Liver (tissue), 8 donors: ENCODE measurements at regions not wholly inside any gene's neighbourhood (a gene's known extent, or its start where the extent isn't known, plus 50 kb on each side); places are given as distances from the start of the nearest gene placed in this dataset.

Source experiments
- DNase-seq: peaks from one replicate; pipeline ENCODE4 v3.0.0-alpha.2; 2017; ENCODE audit warnings: low spot score
- H3K27ac ChIP-seq, 2 donors: one replicate each; pipeline ENCODE4 v1.7.0; 2013; ENCODE audit warnings: inconsistent platforms in 2 of 2, low read length in 2 of 2, control low read depth in 1 of 2, low read depth in 1 of 2, mild to moderate bottlenecking in 1 of 2
- H3K27me3 ChIP-seq, 4 donors: one replicate each; pipeline versions ENCODE4 v1.6.1 to v1.7.0; 2013; ENCODE audit warnings: low read length in 3 of 4, inconsistent platforms in 1 of 4, mild to moderate bottlenecking in 1 of 4, moderate library complexity in 1 of 4; ENCODE audit not compliant: control insufficient read depth in 4 of 4, insufficient read depth in 4 of 4
- H3K36me3 ChIP-seq, 4 donors: one replicate each; pipeline versions ENCODE4 v1.6.1 to v1.7.0; 2013; ENCODE audit warnings: low read length in 3 of 4, mild to moderate bottlenecking in 3 of 4, low read depth in 1 of 4, moderate library complexity in 1 of 4; ENCODE audit not compliant: control insufficient read depth in 4 of 4, insufficient read depth in 3 of 4
- H3K4me1 ChIP-seq, 4 donors: one replicate each; pipeline versions ENCODE4 v1.6.1 to v1.7.0; 2013; ENCODE audit warnings: low read length in 3 of 4, mild to moderate bottlenecking in 3 of 4, moderate library complexity in 1 of 4; ENCODE audit not compliant: control insufficient read depth in 4 of 4, insufficient read depth in 4 of 4
- H3K4me3 ChIP-seq, 3 donors: one replicate each; pipeline versions ENCODE4 v1.6.1 to v1.7.0; 2013; ENCODE audit warnings: low read length in 3 of 3, control low read depth in 1 of 3, low read depth in 1 of 3, mild to moderate bottlenecking in 1 of 3
- H3K9ac ChIP-seq, 2 donors: one replicate each; pipeline ENCODE4 v1.7.0; 2013; ENCODE audit warnings: low read length in 2 of 2, mild to moderate bottlenecking in 2 of 2, moderate library complexity in 2 of 2, control low read depth in 1 of 2, low read depth in 1 of 2
- H3K9me3 ChIP-seq, 4 donors: one replicate each; pipeline versions ENCODE4 v1.6.1 to v1.7.0; 2013; ENCODE audit warnings: low read length in 3 of 4; ENCODE audit not compliant: control insufficient read depth in 4 of 4
- ATF3 ChIP-seq: IDR thresholded peaks from 2 replicates; pipeline ENCODE4 v1.6.1; 2016; ENCODE audit warnings: antibody characterized with exemption
- CTCF ChIP-seq: fragments of 150-350 bp; IDR thresholded peaks from 2 replicates; pipeline ENCODE4 v1.5.1; 2017; ENCODE audit warnings: improper control_type of control experiment, low read depth, low read length; ENCODE audit not compliant: missing input control
- EGR1 ChIP-seq, 2 donors: IDR thresholded peaks; 2 replicates each; pipeline ENCODE4 v1.6.1; 2016 to 2018; ENCODE audit warnings: antibody characterized with exemption in 2 of 2, low read depth in 2 of 2
- FOXA1 ChIP-seq: IDR thresholded peaks from 2 replicates; pipeline ENCODE4 v1.6.1; 2016; ENCODE audit warnings: antibody characterized with exemption
- FOXA2 ChIP-seq: IDR thresholded peaks from 2 replicates; pipeline ENCODE4 v1.6.1; 2016; ENCODE audit warnings: antibody characterized with exemption
- GABPA ChIP-seq, 2 donors: IDR thresholded peaks in 1 of 2; conservative IDR thresholded peaks in 1 of 2; 2 replicates each; pipeline ENCODE4 v1.6.1; 2016; ENCODE audit warnings: antibody characterized with exemption in 2 of 2, mild to moderate bottlenecking in 1 of 2, moderate library complexity in 1 of 2
- HNF4A ChIP-seq, 2 donors: conservative IDR thresholded peaks; 2 replicates each; pipeline ENCODE4 v1.6.1; 2016; ENCODE audit warnings: antibody characterized with exemption in 2 of 2, mild to moderate bottlenecking in 2 of 2
- HNF4G ChIP-seq: IDR thresholded peaks from 2 replicates; pipeline ENCODE4 v1.6.1; 2016; ENCODE audit warnings: antibody characterized with exemption
- JUND ChIP-seq, 2 donors: IDR thresholded peaks; 2 replicates each; pipeline ENCODE4 v1.6.1; 2016; ENCODE audit warnings: antibody characterized with exemption in 2 of 2
- MAX ChIP-seq: IDR thresholded peaks from 2 replicates; pipeline ENCODE4 v1.6.1; 2016; ENCODE audit warnings: antibody characterized with exemption
- NR2F2 ChIP-seq: IDR thresholded peaks from 2 replicates; pipeline ENCODE4 v1.6.1; 2016; ENCODE audit warnings: antibody characterized with exemption
- RAD21 ChIP-seq, 2 donors: IDR thresholded peaks; 2 replicates each; pipeline ENCODE4 v1.6.1; 2016; ENCODE audit warnings: antibody characterized with exemption in 2 of 2, mild to moderate bottlenecking in 2 of 2
- REST ChIP-seq: IDR thresholded peaks from 2 replicates; pipeline ENCODE4 v1.6.1; 2016; ENCODE audit warnings: antibody characterized with exemption, mild to moderate bottlenecking
- RXRA ChIP-seq, 2 donors: IDR thresholded peaks; 2 replicates each; pipeline ENCODE4 v1.6.1; 2017 to 2018; ENCODE audit warnings: antibody characterized with exemption in 2 of 2, mild to moderate bottlenecking in 1 of 2
- SP1 ChIP-seq: IDR thresholded peaks from 2 replicates; pipeline ENCODE4 v1.6.1; 2018; ENCODE audit warnings: antibody characterized with exemption, mild to moderate bottlenecking
- TAF1 ChIP-seq: conservative IDR thresholded peaks from 2 replicates; pipeline ENCODE4 v1.6.1; 2016; ENCODE audit warnings: antibody characterized with exemption, mild to moderate bottlenecking
- YY1 ChIP-seq: IDR thresholded peaks from 2 replicates; pipeline ENCODE4 v1.6.1; 2016; ENCODE audit warnings: antibody characterized with exemption, mild to moderate bottlenecking
- ZBTB33 ChIP-seq: IDR thresholded peaks from 2 replicates; pipeline ENCODE4 v1.6.1; 2016; ENCODE audit warnings: antibody characterized with exemption
- WGBS: extraction: QIAGEN DNeasy Blood & Tissue Kit; methylation state at CpG from one replicate; pipeline ENCODE4 v1.1.7; 2013; 5-methylcytosine and 5-hydroxymethylcytosine counted together
- donor health status: healthy.
- donor health status: healthy.
- donor health status: healthy.
- donor health status: healthy.
- donor health status: healthy.

GRCh38 chr3:157751386-157751785 is 248.2 kb upstream of the VEPH1 start:
- H3K36me3 ChIP-seq = no peaks in the 10 kb centered on the region
- H3K4me3 ChIP-seq = no peak overlapping the region
- no peak for TF ChIP-seq JUND (IDR thresholded peaks at IDR 0.05)
- no peak for TF ChIP-seq SP1
- no peak for TF ChIP-seq HNF4G
- TF ChIP-seq YY1 = no peak
- no peak for TF ChIP-seq MAX
- H3K4me1 ChIP-seq = no peaks in the 10 kb centered on the region
- no peak for DNase-seq
- H3K27ac ChIP-seq = no peak overlapping the region
- 68% methylated on average over 1 of the region's 1 CpG for WGBS
- peaks cover 0 to 9% (median 0%) of the 10 kb centered on the region in 4 donors for H3K9me3 ChIP-seq
- no peaks in the 10 kb centered on the region for H3K27me3 ChIP-seq
- no peak overlapping the region for H3K9ac ChIP-seq

- no peak for TF ChIP-seq EGR1 (IDR thresholded peaks at IDR 0.05; ENCODE audit: low read depth in 2 of 2)
- TF ChIP-seq FOXA2 = no peak
- no peak for TF ChIP-seq ZBTB33
- TF ChIP-seq TAF1 = no peak
- TF ChIP-seq HNF4A (conservative IDR thresholded peaks at IDR 0.05) = no peak
- TF ChIP-seq NR2F2 = no peak
- no peak for TF ChIP-seq MAX
- TF ChIP-seq RAD21 (IDR thresholded peaks at IDR 0.05) = no peak
- TF ChIP-seq FOXA1 = no peak
- no peak for TF ChIP-seq GABPA (IDR thresholded peaks at IDR 0.05 in 1 of 2, conservative IDR thresholded peaks at IDR 0.05 in 1 of 2)
- TF ChIP-seq REST = no peak
- TF ChIP-seq HNF4G = no peak
- no peak for TF ChIP-seq RXRA (IDR thresholded peaks at IDR 0.05)
- TF ChIP-seq SP1 = no peak
- no peak for TF ChIP-seq CTCF
- no peak for TF ChIP-seq ATF3
- no peaks in the 10 kb centered on the region for H3K4me1 ChIP-seq
- no peaks in the 10 kb centered on the region for H3K27me3 ChIP-seq
- H3K36me3 ChIP-seq = no peaks in the 10 kb centered on the region
- no peak overlapping the region for H3K27ac ChIP-seq
- no peak overlapping the region for H3K4me3 ChIP-seq
- H3K9ac ChIP-seq = no peak overlapping the region
- no peak for DNase-seq
- H3K9me3 ChIP-seq = peaks cover 0 to 9% (median 0%) of the 10 kb centered on the region in 4 donors
- 69% methylated on average over 1 of the region's 1 CpG for WGBS
Measured at GRCh38 chr3:157746391-157746790, 243.2 kb upstream of the VEPH1 start.
